ENCODE measurements at regions not wholly inside any gene's neighbourhood (a gene's known extent, or its start where the extent isn't known, plus 50 kb on each side); places are given as distances from the start of the nearest gene placed in this dataset.

- Histone ChIP-seq H4K20me1 (ENCODE audit: insufficient read depth, low read length) (no peaks in the 10 kb centered on the region), H3K27me3 (ENCODE audit: insufficient read depth, low read length) (no peaks in the 10 kb centered on the region), H3K4me2 (ENCODE audit: low read length) (no peak overlapping the region), H3K27ac (ENCODE audit: low read depth, low read length) (no peak overlapping the region), H2AFZ (ENCODE audit: low read depth, low read length) (no peak overlapping the region), H3K4me1 (ENCODE audit: insufficient read depth, low read length) (no peaks in the 10 kb centered on the region), H3K9me3 (ENCODE audit: insufficient read depth, low read depth, low read length) (no peaks in the 10 kb centered on the region), H3K79me2 (ENCODE audit: insufficient read depth, low read length) (no peaks in the 10 kb centered on the region), H3K4me3 (ENCODE audit: insufficient read depth, low read depth, low read length) (no peak overlapping the region), H3K9ac (ENCODE audit: low read length) (no peak overlapping the region), H3K36me3 (ENCODE audit: insufficient read depth, low read length) (no peaks in the 10 kb centered on the region)
- Mint-ChIP-seq H3K27ac (ENCODE audit: unreplicated experiment) (no peak overlapping the region), H3K4me3 (ENCODE audit: unreplicated experiment) (no peak overlapping the region), H3K4me1 (ENCODE audit: low read depth, unreplicated experiment) (no peaks in the 10 kb centered on the region), H3K9me3 (ENCODE audit: unreplicated experiment) (peaks cover 13% of the 10 kb centered on the region), H3K27me3 (ENCODE audit: low read depth, unreplicated experiment) (no peaks in the 10 kb centered on the region), H3K36me3 (ENCODE audit: low read depth, unreplicated experiment) (no peaks in the 10 kb centered on the region)
- no peak for TF ChIP-seq CTCF (IDR thresholded peaks at IDR 0.05; ENCODE audit: insufficient read depth, low read depth, low read length)
- no peak for TF ChIP-seq EZH2 (IDR thresholded peaks at IDR 0.05; ENCODE audit: insufficient read depth, low read length)
- DNase-seq (ENCODE audit: low read depth) (peak; percentile 71), FAIRE-seq (no peak)
Measured at GRCh38 chr18:980586-980985, 75.9 kb downstream of the ADCYAP1 start.

- FAIRE-seq (no peak), DNase-seq (ENCODE audit: low read depth) (peak; percentile 94)
- Histone ChIP-seq H3K9me3 (ENCODE audit: insufficient read depth, low read depth, low read length) (no peaks in the 10 kb centered on the region), H3K79me2 (ENCODE audit: insufficient read depth, low read length) (no peaks in the 10 kb centered on the region), H3K27ac (ENCODE audit: low read depth, low read length) (no peak overlapping the region), H3K4me3 (ENCODE audit: insufficient read depth, low read depth, low read length) (no peak overlapping the region), H2AFZ (ENCODE audit: low read depth, low read length) (no peak overlapping the region), H3K4me1 (ENCODE audit: insufficient read depth, low read length) (peaks cover 5% of the 10 kb centered on the region), H4K20me1 (ENCODE audit: insufficient read depth, low read length) (no peaks in the 10 kb centered on the region), H3K27me3 (ENCODE audit: insufficient read depth, low read length) (no peaks in the 10 kb centered on the region), H3K36me3 (ENCODE audit: insufficient read depth, low read length) (no peaks in the 10 kb centered on the region), H3K9ac (ENCODE audit: low read length) (no peak overlapping the region), H3K4me2 (ENCODE audit: low read length) (no peak overlapping the region)
- H3K27me3 Mint-ChIP-seq (ENCODE audit: low read depth, unreplicated experiment), result no peaks in the 10 kb centered on the region
- H3K4me3 Mint-ChIP-seq (ENCODE audit: unreplicated experiment), result no peak overlapping the region
- H3K4me1 Mint-ChIP-seq (ENCODE audit: low read depth, unreplicated experiment), result peaks cover 8% of the 10 kb centered on the region
- H3K36me3 Mint-ChIP-seq (ENCODE audit: low read depth, unreplicated experiment), result no peaks in the 10 kb centered on the region
- H3K27ac Mint-ChIP-seq (ENCODE audit: unreplicated experiment), result no peak overlapping the region
- H3K9me3 Mint-ChIP-seq (ENCODE audit: unreplicated experiment), result peaks cover 5% of the 10 kb centered on the region
- no peak for TF ChIP-seq CTCF (IDR thresholded peaks at IDR 0.05; ENCODE audit: insufficient read depth, low read depth, low read length)
- TF ChIP-seq EZH2 (IDR thresholded peaks at IDR 0.05; ENCODE audit: insufficient read depth, low read length), result no peak
Measured at GRCh38 chr18:984004-984403, 79.3 kb downstream of the ADCYAP1 start.

GRCh38 chr18:985212-985661 lies 80.6 kb downstream of the ADCYAP1 start:
- Histone ChIP-seq H3K27me3 (ENCODE audit: insufficient read depth, low read length) (no peaks in the 10 kb centered on the region), H3K9ac (ENCODE audit: low read length) (no peak overlapping the region), H3K4me1 (ENCODE audit: insufficient read depth, low read length) (peaks cover 5% of the 10 kb centered on the region), H4K20me1 (ENCODE audit: insufficient read depth, low read length) (no peaks in the 10 kb centered on the region), H3K4me3 (ENCODE audit: insufficient read depth, low read depth, low read length) (no peak overlapping the region), H3K4me2 (ENCODE audit: low read length) (no peak overlapping the region), H2AFZ (ENCODE audit: low read depth, low read length) (no peak overlapping the region), H3K36me3 (ENCODE audit: insufficient read depth, low read length) (no peaks in the 10 kb centered on the region), H3K27ac (ENCODE audit: low read depth, low read length) (no peak overlapping the region), H3K9me3 (ENCODE audit: insufficient read depth, low read depth, low read length) (no peaks in the 10 kb centered on the region), H3K79me2 (ENCODE audit: insufficient read depth, low read length) (no peaks in the 10 kb centered on the region)
- no peak for FAIRE-seq
- H3K27ac Mint-ChIP-seq (ENCODE audit: unreplicated experiment), result no peak overlapping the region
- peaks cover 8% of the 10 kb centered on the region for H3K4me1 Mint-ChIP-seq (ENCODE audit: low read depth, unreplicated experiment)
- TF ChIP-seq CTCF (IDR thresholded peaks at IDR 0.05; ENCODE audit: insufficient read depth, low read depth, low read length) (no peak), EZH2 (IDR thresholded peaks at IDR 0.05; ENCODE audit: insufficient read depth, low read length) (no peak)
- no peaks in the 10 kb centered on the region for H3K27me3 Mint-ChIP-seq (ENCODE audit: low read depth, unreplicated experiment)
- H3K9me3 Mint-ChIP-seq (ENCODE audit: unreplicated experiment), result peaks cover 2% of the 10 kb centered on the region
- DNase-seq (ENCODE audit: low read depth), result no peak
- no peaks in the 10 kb centered on the region for H3K36me3 Mint-ChIP-seq (ENCODE audit: low read depth, unreplicated experiment)
- no peak overlapping the region for H3K4me3 Mint-ChIP-seq (ENCODE audit: unreplicated experiment)

All from astrocyte (in vitro differentiated cells and primary cell).